GM19372 (cell line): ENCODE measurements at regions not wholly inside any gene's neighbourhood (a gene's known extent, or its start where the extent isn't known, plus 50 kb on each side); places are given as distances from the start of the nearest gene placed in this dataset.

Experiments
- ATAC-seq: cut with Tn5 transposase; IDR thresholded peaks from one replicate; pipeline ENCODE4 v1.9.1; 2021; ENCODE audit warnings: mild to moderate bottlenecking, low read depth, moderate library complexity; ENCODE audit not compliant: unreplicated experiment

DNA sequence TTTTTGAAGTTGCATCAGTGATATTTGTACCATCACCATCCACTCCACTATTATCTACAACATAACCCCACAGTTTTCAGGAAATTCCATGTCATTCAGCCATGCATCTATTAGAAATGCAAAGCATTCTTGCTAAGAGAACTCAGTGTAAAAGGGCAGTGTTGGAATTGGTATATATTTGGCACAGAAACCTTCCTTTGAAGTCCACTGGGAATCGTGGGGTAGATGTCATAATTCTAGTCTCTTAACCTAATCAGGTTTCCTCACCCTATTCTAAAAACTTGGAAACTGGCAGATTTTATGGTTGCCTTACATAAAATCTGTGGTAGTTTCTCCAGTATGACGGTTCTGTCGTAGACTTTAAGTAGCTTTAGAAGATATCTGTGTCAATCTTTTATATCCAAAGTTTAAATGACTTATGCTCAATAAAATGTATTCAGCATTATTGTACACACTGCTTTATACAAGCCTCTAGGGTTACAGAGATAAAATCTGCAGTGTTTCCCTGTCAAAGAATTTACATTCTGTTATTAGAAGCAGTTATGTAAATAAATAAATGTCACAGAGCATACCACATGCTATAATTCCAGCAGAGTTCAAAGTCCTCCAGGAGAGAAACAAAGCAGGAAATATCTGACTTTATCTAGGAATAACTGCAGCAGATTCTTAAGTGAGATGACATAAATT lies 704.4 kb upstream of the CELF2 start:
- ATAC-seq = no peak

DNA sequence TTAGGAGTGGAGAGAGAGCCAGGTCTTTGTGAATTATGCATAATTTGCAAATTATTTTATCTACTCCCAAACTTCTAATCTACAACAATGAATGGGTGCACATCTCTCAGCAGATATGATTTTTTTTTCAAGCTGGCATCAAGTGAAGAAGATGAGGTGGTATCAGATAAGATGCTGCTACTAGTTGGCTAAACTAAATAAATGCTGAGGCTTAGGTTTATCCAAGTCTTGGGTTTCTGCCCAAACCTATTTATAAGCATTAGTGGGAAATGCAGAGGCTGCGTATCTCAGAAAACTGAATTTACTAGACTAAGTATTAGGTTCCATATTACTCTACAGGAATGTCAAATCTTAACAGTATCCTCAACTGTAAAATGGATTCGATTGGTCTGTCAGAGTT lies 703.0 kb upstream of the CELF2 start:
- no peak for ATAC-seq

- ATAC-seq = no peak
These were observed 701.7 kb upstream of the CELF2 start for GRCh38 chr10:10315989-10316388.

DNA sequence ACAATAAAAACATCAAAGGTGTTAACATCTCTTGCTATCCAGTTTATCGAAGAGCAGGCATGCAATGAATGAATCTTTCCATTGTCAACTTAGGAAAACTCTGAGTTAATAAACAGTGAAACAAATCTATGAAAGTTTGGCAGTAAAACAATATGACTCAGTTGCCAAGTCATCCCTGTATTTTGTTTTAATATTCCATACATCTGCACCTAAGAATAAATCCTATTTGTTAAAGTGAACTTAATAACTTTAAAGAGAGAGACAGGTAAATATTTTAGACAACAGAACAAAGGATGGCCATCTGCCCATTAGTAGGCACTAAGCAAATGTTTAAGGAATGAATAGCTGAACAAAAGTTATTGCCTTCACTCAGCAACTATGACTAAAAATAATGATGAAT lies 700.5 kb upstream of the CELF2 start:
- ATAC-seq = no peak

DNA sequence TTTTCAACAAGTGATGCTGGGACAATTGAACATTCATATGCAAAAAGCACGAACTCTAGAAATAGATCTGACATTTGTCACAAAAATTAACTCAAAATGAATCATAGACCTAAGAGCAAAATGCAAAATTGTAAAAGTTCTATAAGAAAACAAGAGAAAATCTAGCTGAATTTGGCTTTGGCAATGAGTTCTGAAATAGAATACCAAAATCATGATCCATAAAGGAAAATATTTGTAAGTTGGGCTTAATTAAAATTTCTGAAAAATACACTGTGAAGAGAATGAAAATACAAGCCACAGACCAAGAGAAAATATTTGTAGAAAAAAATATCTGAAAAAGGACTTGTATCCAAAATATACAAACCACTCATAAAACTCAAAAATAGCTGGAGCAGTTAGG lies 698.8 kb upstream of the CELF2 start:
- no peak for ATAC-seq

GRCh38 chr10:10320956-10321355 lies 696.7 kb upstream of the CELF2 start:
- no peak for ATAC-seq

DNA sequence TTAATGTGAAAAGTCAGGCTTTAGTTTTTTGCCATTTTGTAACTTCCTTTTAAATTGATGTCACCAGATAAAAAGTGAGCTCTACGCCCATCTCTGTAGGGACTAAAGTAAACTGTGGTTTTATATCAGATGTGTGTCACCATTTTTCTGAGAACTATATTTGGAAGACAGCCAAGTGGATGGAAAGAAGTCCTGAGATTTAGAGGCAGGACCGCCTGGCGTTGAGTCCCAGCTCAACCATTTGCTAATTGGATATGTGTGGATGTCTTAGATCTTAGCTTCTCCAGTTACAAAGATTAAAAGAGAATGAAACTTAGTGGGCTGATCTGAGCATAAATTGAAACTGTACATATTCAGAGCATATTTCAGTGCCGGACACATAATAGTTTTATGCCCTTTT lies 691.6 kb upstream of the CELF2 start:
- no peak for ATAC-seq

DNA sequence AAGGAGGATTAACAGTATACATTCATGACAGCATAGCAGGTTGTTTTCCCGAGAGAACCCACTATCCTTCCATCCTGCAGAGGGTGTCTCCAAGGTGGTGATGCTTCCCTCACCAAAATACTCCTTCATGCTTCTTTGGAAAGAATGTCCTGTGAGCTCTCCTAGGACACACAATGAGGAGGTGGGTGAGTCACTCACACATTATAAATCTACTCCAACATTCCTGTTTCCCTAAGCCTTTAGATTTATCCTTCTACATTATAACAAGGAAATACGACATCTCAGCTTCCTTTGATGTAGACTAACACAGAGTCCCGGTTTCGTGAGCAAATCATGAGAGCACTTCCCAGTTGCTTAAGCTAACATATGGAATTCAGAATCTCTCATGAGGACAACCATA lies 689.7 kb upstream of the CELF2 start:
- no peak for ATAC-seq

DNA sequence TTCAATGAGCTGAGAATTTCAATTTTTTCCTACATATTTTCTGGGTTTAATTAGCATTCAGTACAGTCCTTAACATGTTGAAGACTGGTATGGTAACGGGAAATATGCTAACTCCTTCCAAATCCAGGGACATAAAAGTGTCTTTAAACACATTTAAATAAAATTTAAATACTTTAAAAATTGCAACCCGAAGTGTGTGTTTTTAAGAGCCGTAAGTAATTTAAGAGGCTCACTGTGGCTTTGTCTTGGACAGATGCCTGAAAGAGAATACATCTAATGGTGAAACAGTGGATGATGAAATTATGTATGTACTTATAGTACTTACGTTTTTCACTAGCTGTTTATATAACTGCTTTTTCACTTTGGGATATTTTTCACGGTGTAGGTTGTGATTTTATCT lies 687.3 kb upstream of the CELF2 start:
- no peak for ATAC-seq

DNA sequence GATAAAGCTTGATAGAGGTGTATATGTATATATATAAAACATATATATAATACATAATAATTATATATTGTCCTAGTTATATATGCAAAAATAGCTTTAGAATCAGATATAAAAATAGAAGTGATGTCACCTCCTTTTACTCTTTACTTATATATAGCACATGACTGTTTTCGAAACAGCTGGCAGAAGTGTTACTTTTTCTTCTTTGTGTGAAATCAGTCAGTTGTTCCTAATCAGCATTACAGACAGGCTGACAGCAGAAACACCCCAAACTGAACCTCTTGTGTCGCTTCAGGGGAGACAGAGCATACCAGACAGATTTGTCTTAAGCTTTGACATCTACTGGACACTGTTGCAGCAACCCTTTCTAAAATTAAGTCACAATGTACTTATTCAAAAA lies 684.9 kb upstream of the CELF2 start:
- ATAC-seq = no peak

- no peak for ATAC-seq
These were observed 684.0 kb upstream of the CELF2 start for GRCh38 chr10:10333622-10334021.

DNA sequence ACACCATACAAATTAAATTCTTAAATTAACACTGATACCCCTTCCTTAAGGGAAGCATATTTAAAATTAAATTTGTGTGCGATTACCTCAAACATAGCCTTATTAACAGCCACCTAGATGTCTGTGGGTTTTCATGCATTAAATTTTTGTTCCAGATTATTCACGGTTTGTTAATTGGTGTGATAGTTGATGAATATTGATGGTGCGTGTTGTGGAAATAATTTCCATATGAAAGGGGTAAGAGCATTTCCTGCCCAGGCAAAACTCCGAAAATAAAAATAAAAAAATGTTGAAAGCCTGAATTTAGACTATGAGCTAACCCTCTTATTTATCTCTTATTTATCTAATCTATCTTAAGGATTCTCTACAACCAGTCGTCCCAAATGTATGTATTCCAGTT lies 679.3 kb upstream of the CELF2 start:
- ATAC-seq = no peak

DNA sequence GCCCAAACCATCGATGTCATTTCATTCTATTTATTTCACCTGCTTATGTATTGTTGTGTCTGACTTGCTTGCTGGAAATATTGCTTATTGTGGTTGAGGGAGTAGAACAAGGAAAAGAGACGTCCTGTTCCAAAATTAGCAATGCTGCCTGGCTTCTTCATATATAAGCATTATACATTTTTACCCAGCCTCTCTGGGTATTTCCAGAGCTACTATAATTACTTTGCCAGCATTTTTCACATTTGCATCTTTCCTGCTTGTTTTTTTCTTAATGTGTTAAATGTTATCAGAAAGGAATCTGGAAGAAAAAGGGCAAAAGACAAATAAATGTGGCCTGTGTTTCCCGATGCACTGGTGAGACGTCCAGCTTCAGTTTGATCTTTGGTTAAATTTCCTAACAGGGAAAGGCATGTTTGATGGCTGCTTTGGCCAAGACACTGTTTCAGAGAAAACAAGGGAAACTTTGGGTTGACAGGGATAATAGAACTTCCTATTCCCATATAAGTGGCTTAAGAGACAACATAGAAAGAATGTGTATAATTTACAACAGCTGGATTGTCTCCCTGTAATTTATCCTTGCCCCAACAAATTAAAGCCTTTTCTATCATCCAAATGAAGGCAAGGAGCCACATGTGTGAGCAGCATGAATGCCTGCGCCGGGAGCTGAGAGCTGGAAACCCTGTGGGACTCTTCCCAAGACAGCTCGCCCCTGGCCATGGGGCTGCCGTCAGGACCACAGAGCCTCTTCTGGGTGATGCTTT lies 671.1 kb upstream of the CELF2 start:
- ATAC-seq = no peak

DNA sequence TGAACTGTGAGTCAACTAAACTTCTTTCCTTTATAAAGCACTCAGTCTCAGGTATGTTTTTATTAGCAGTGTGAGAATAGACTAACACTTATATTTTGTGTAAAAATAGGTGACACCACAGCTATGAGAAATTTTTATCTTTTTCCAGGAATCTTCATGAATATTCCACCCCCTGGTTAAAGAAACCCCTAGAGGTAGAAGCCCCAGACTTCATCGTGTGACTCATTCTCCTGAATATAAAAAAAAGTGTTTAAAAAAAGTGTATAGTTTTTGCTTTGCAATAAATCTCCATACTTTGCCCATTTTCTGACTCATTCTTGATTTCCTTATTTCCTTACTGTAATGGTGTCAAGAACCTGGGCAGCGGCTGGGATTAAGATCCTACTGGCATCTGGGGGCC lies 667.6 kb upstream of the CELF2 start:
- no peak for ATAC-seq

- no peak for ATAC-seq
These were observed 666.2 kb upstream of the CELF2 start for GRCh38 chr10:10351451-10351850.

DNA sequence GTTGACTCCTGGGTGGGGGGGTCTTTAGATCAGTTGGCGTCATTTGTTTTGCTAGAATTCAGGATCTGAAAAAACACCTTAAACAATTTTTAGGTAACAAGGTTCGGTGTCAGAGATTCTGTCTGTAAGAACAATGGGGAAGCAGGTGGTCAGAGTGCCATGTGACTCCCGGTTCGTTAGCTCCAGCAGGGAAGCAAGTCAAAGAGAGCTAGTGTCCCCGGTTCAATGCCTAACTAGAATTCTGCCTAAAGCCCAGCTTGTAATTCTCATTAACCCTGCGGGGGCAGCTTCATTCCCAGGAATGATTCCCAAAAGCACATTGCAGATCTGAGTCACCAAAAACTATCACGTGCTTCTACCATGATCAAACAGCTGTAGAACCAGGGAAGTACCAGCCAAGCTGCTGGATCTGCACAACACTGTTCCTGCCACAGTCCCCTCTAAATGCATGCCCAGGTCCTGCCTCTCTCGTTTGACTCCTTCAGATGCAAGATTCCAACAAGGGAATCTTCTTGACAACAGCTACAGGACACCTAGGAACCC lies 664.3 kb upstream of the CELF2 start:
- no peak for ATAC-seq

DNA sequence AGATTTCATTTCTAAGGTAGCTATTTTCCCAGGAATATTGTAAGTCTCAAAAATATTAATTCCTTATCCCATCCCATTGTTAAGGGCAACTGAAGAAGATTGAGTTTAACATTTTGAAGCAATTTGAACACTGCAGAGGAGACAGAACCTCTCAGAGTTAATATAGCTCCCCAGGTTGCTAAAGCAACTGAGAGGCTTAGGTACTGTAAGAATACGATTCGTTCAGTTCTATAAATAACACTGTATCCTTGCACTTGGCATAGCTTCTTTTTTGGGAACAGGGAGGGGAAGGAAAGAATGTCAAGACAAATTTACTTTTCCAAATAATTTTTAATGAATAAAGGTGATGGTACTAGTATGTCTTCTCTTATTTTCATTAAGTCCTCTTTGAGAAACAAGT lies 658.4 kb upstream of the CELF2 start:
- no peak for ATAC-seq

DNA sequence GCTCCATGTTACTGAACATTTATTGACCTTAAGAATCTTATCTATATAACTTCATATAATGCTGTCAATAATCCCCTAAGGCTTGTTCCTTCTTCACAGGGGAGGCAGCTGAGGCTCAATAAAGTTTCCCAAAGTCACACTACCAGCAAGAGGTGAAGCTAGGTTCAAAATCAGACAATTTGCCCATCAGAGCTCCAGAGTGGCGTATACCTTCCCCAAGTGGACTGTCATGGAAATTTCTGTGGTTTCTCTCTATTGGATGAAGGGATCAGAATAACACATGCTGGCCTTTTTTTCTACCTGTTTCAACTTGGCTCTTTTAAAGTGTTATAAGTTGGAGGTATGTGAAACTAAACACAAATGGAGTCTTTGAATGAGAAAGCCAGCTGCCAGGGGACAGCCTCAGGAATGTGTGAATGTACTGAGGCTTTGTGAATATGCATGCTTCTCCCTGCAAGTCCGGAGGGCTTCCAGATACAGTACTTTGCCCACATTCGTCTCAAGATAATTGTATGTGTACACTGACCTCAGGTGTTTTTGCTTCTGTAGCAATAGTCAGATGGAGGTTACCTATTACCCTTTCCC lies 656.3 kb upstream of the CELF2 start:
- no peak for ATAC-seq

- no peak for ATAC-seq
These were observed 654.9 kb upstream of the CELF2 start for GRCh38 chr10:10362800-10363199.

DNA sequence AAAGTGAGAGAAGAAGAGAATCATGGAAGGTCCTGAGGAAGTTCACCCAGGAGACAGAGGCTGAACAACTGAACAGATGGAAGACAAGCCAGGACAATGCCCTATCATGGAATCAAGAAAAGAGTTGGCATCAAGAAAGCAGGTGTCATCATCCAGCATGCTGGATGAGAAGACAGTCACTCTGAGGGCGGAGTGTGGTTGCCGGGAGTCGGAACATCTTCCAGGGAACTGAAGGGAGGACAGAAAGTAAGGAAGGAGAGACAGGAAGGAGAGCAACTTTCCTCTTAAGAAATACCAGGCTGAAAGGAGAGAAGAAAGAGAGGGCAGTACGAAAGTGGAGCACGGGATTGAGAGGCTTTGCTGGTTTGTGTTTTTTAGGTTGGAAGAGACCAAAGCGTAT lies 654.5 kb upstream of the CELF2 start:
- ATAC-seq = no peak

DNA sequence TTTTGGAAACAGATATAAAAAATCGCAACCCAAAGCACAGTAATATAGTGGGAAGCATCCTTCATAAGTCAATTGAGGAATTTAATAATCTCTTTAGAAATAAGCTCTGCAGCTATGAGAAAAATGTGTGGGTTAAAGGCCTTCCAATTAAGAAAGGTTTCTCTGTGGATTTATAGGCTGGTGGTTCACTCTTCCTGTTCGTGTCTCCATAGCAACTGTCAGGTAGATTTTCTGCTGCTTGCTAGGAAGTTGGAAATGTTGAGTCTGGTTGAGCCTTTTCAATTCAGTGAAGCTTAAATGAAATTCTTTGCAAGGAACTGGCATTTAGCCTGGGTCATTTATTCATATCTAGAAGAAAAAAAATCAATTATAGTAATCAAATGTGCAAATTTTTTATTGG lies 652.8 kb upstream of the CELF2 start:
- no peak for ATAC-seq

DNA sequence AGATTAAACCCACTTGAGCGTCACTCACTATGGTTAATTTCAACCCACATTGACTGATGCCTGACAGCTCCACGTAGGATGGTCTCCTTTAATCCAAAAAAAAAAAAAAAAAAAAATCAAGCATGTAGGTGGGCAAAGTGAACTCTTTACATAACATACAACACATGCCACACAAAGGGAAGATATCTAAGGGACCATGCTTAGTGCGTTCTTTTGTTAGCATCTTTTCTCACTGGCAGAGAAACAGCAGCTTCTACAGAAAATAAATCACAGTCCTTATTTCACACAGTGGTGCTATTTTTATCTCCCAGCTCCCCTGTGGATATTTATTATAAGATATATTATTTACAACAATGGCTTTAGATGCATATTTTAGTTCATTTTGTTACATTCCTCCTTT lies 652.0 kb upstream of the CELF2 start:
- no peak for ATAC-seq
